MCF 10A (cell line): ENCODE measurements at regions not wholly inside any gene's neighbourhood (a gene's known extent, or its start where the extent isn't known, plus 50 kb on each side); places are given as distances from the start of the nearest gene placed in this dataset.

Experiments used
- BruUV-seq: library from RNA; stranded (reverse); fragments of 400-500 nt; replicated peaks from 2 replicates; lab custom pipeline; 2021; lab: Mats Ljungman, UMichigan
- CTCF ChIA-PET: fragments of 300-600 bp; sonication (Branson Sonifier 250); formaldehyde crosslinking; extraction: SDS; loops from one replicate; lab custom pipeline; 2021; ENCODE audit warnings: antibody characterized with exemption, inconsistent platforms; lab: Yijun Ruan, JAX
- POLR2A ChIA-PET: fragments of 300-600, 350-650 bp; sonication (Branson Sonifier 250); formaldehyde crosslinking; extraction: SDS; loops from one replicate; lab custom pipeline; 2020; ENCODE audit warnings: antibody characterized with exemption, inconsistent platforms; lab: Yijun Ruan, JAX
- DNase-seq: peaks from one replicate; pipeline ENCODE4 v3.0.0-alpha.2; 2018; ENCODE audit not compliant: unreplicated experiment
- H3K27ac Mint-ChIP-seq: one replicate; pipeline ENCODE4 v1.8.0; 2022; ENCODE audit warnings: mild to moderate bottlenecking, low read depth, mixed read lengths; ENCODE audit not compliant: unreplicated experiment
- H3K27me3 Mint-ChIP-seq: one replicate; pipeline ENCODE4 v1.8.0; 2022; ENCODE audit warnings: mixed read lengths; ENCODE audit not compliant: insufficient read depth, unreplicated experiment
- H3K36me3 Mint-ChIP-seq: one replicate; pipeline ENCODE4 v1.8.0; 2022; ENCODE audit warnings: mild to moderate bottlenecking, moderate library complexity, mixed read lengths; ENCODE audit not compliant: insufficient read depth, unreplicated experiment
- H3K4me1 Mint-ChIP-seq: one replicate; pipeline ENCODE4 v1.8.0; 2022; ENCODE audit warnings: mixed read lengths; ENCODE audit not compliant: insufficient read depth, unreplicated experiment
- H3K4me3 Mint-ChIP-seq: one replicate; pipeline ENCODE4 v1.8.0; 2022; ENCODE audit warnings: mild to moderate bottlenecking, moderate library complexity, mixed read lengths; ENCODE audit not compliant: unreplicated experiment
- H3K9me3 Mint-ChIP-seq: one replicate; pipeline ENCODE4 v1.8.0; 2022; ENCODE audit warnings: mixed read lengths; ENCODE audit not compliant: unreplicated experiment
- CTCF ChIP-seq: fragments of 200-600 bp; IDR thresholded peaks from one replicate; pipeline ENCODE4 v1.8.0; 2022; ENCODE audit warnings: antibody characterized with exemption, mild to moderate bottlenecking; ENCODE audit not compliant: unreplicated experiment
- intact Hi-C: fragments of 100-400 bp; cut with micrococcal nuclease; formaldehyde crosslinking; loops from 2 replicates; pipeline ENCODE4 v1.14.1; 2022

- Mint-ChIP-seq H3K27me3 (no peaks in the 10 kb centered on the region), H3K4me3 (no peak overlapping the region), H3K36me3 (peaks cover 7% of the 10 kb centered on the region), H3K9me3 (no peaks in the 10 kb centered on the region), H3K4me1 (peaks cover 10% of the 10 kb centered on the region), H3K27ac (no peak overlapping the region)
- CTCF ChIA-PET: no interaction called here
- peak; percentile 4 for DNase-seq
- POLR2A ChIA-PET: no interaction called here
- BruUV-seq: no TSS peak
- TF ChIP-seq CTCF: no peak
- intact Hi-C loops: no loop called here
Measured at GRCh38 chr5:51544031-51544785, 161.0 kb downstream of the ISL1 start.

DNA sequence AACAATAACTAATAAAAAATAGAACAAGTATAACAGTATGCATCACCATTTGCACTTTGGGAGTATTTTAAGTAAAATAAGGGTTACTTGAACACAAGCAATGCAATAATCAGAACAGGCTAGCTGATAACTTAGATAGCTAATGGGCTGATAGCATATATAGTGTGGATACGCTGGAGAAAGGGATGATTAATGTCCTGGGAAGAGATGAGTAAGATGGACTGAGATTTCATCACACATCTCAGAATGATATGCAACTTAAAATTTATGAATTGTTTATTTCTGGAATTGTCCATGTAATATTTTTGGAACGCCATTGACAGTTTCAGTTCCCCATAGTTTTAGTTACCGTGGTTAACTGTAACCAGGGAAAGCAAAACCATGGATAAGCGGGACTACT lies 173.6 kb downstream of the ISL1 start:
- no peak for DNase-seq
- H3K4me1 Mint-ChIP-seq: no peaks in the 10 kb centered on the region
- no peak overlapping the region for H3K27ac Mint-ChIP-seq
- H3K27me3 Mint-ChIP-seq: no peaks in the 10 kb centered on the region
- H3K36me3 Mint-ChIP-seq: no peaks in the 10 kb centered on the region
- POLR2A ChIA-PET: no interaction called here
- intact Hi-C loops: no loop called here
- no peak overlapping the region for H3K4me3 Mint-ChIP-seq
- TF ChIP-seq CTCF: no peak
- no peaks in the 10 kb centered on the region for H3K9me3 Mint-ChIP-seq
- BruUV-seq: no TSS peak
- CTCF ChIA-PET: no interaction called here

DNA sequence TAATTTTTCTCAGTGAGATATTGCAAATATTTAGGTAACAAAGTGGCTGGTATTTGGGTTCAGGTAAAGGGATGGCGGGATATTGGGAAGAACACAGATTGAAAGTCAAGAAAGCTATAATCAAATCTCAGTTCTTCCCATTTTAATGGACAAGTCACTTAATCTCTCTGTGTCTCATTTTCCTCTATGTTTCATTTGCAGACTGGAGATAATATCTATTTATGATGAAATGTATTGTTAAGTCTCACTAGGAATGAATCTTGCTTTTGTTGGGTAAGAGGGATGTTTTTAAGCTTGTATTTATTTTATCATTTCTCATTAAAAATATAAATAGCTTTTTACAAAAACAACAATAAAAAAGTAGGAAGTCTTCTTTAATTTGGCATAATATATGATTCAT lies 175.4 kb downstream of the ISL1 start:
- no peak for DNase-seq
- CTCF ChIA-PET: no interaction called here
- no peak overlapping the region for H3K27ac Mint-ChIP-seq
- H3K4me3 Mint-ChIP-seq: no peak overlapping the region
- TF ChIP-seq CTCF: no peak
- H3K27me3 Mint-ChIP-seq: no peaks in the 10 kb centered on the region
- POLR2A ChIA-PET: no interaction called here
- no TSS peak for BruUV-seq
- H3K36me3 Mint-ChIP-seq: no peaks in the 10 kb centered on the region
- intact Hi-C loops: no loop called here
- no peaks in the 10 kb centered on the region for H3K9me3 Mint-ChIP-seq
- H3K4me1 Mint-ChIP-seq: no peaks in the 10 kb centered on the region

DNA sequence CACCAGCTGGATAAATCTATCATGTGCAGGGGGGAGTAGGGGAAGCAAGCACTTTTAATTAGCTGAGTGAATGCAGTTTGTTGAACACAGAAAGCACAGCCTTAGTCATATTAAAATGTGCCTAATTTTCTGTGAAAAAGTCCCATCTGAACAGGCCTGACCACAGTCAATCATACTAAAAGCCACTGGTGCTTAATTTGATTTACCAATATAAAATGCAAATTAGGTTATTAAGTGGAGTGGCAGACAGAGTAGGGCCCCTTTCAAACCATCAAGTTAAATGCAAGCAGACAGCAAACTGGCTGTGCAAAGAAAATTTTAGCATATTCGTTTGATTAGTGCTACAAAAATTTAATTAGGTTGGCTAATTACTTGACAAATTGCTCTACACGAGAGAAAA lies 176.1 kb downstream of the ISL1 start:
- Mint-ChIP-seq H3K27me3 (no peaks in the 10 kb centered on the region), H3K9me3 (no peaks in the 10 kb centered on the region), H3K36me3 (no peaks in the 10 kb centered on the region), H3K27ac (no peak overlapping the region), H3K4me3 (no peak overlapping the region), H3K4me1 (no peaks in the 10 kb centered on the region)
- TF ChIP-seq CTCF: no peak
- ChIA-PET POLR2A (no interaction called here), CTCF (no interaction called here)
- intact Hi-C loops: no loop called here
- BruUV-seq: no TSS peak
- DNase-seq: no peak
